ENCODE measurements at regions not wholly inside any gene's neighbourhood (a gene's known extent, or its start where the extent isn't known, plus 50 kb on each side); places are given as distances from the start of the nearest gene placed in this dataset.
"Not testable (repeated sequence)": the region's sequence is repeated elsewhere in the genome, so short reads cannot be mapped to it uniquely, and the experiment has no call there.

- peak; percentile 33 for DNase-seq
Measured at GRCh38 chr7:17558558-17559332, 260.3 kb downstream of the AHR start.

- DNase-seq = peak; percentile 69
Measured at GRCh38 chr7:17559388-17559787, 260.9 kb downstream of the AHR start.

- no peak for DNase-seq
Measured at GRCh38 chr7:17560516-17560915, 262.1 kb downstream of the AHR start.

- no peak for DNase-seq
Measured at GRCh38 chr7:17560966-17561365, 262.5 kb downstream of the AHR start.

- DNase-seq = no peak
Measured at GRCh38 chr7:17564678-17565212, 266.3 kb downstream of the AHR start.

- DNase-seq = no peak
Measured at GRCh38 chr7:17580141-17580540, 281.7 kb downstream of the AHR start.

- DNase-seq = no peak
Measured at GRCh38 chr7:17580856-17581255, 282.4 kb downstream of the AHR start.

- no peak for DNase-seq
Measured at GRCh38 chr7:17581301-17581700, 282.8 kb downstream of the AHR start.

GRCh38 chr7:17582696-17583095 lies 284.2 kb downstream of the AHR start:
- DNase-seq = not testable (repeated sequence)

GRCh38 chr7:17583786-17584185 lies 285.3 kb downstream of the AHR start:
- no peak for DNase-seq

GRCh38 chr7:17584822-17585221 lies 286.4 kb downstream of the AHR start:
- DNase-seq = no peak

- DNase-seq = no peak
Measured at GRCh38 chr7:17586711-17587110, 288.3 kb downstream of the AHR start.

GRCh38 chr7:17588730-17589129 lies 290.3 kb downstream of the AHR start:
- no peak for DNase-seq

GRCh38 chr7:17589671-17590070 lies 291.2 kb downstream of the AHR start:
- no peak for DNase-seq

GRCh38 chr7:17590221-17590620 lies 291.8 kb downstream of the AHR start:
- no peak for DNase-seq

GRCh38 chr7:17593819-17594419 lies 295.5 kb downstream of the AHR start:
- no peak for DNase-seq

- DNase-seq = no peak
Measured at GRCh38 chr7:17595546-17595945, 297.1 kb downstream of the AHR start.

GRCh38 chr7:17598305-17598704 lies 299.9 kb downstream of the AHR start:
- no peak for DNase-seq

GRCh38 chr7:17598846-17599245 lies 300.4 kb downstream of the AHR start:
- DNase-seq = peak; percentile 37

- peak; percentile 60 for DNase-seq
Measured at GRCh38 chr7:17599733-17600339, 301.4 kb downstream of the AHR start.

GRCh38 chr7:17600340-17600752 lies 301.9 kb downstream of the AHR start:
- DNase-seq = no peak

GRCh38 chr7:17601921-17602320 lies 303.5 kb downstream of the AHR start:
- DNase-seq = no peak

- no peak for DNase-seq
Measured at GRCh38 chr7:17608114-17608833, 309.8 kb downstream of the AHR start.

Measured in DMS153 (cell line).